ENCODE measurements at regions not wholly inside any gene's neighbourhood (a gene's known extent, or its start where the extent isn't known, plus 50 kb on each side); places are given as distances from the start of the nearest gene placed in this dataset.

DNA sequence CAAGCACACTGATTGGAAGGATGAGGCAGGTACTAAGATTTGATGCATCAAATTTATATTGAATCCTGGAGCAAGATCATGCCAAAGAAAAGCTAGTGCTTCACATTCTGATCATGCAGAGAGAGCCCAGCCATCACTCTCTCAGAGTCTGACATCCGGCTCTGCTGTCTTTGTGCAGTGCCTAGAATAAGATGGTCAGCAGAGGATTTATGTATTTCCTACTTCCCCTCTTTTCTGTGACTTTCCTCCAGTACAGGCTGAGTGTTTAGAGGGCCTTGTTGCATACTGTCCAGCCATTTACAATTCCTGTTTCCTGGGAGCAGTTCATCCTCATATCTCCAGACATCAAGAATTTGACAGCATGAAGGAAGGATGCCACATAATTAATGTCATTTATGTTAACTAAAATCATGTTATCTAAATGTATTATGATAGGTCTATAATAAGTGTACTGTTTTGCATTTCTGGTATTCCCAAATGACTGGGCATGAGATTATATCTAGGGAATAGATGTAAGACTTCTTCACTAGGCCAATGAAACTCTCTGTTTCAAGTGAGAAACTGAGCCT, 167.6 kb downstream of the EPM2A start:
- no peaks in the 10 kb centered on the region for H3K36me3 ChIP-seq (ENCODE audit: control insufficient read depth in 2 of 4, insufficient read depth in 4 of 4, low read length in 3 of 4)
- H2AFZ ChIP-seq (ENCODE audit: low read length), result no peak overlapping the region
- no peaks in the 10 kb centered on the region for H3K79me2 ChIP-seq (ENCODE audit: control insufficient read depth in 1 of 2, insufficient read depth in 2 of 2, low read length in 2 of 2)
- no peak overlapping the region for H4K8ac ChIP-seq (ENCODE audit: extremely low read depth, insufficient read depth, low read length)
- no peak overlapping the region for H2BK15ac ChIP-seq (ENCODE audit: low read length)
- H3K23me2 ChIP-seq (ENCODE audit: low read depth, low read length), result no peaks in the 10 kb centered on the region
- no peak overlapping the region for H3K9ac ChIP-seq (replicated peaks in 1 of 4; ENCODE audit: extremely low read depth in 1 of 4, low read depth in 3 of 4, low read length in 3 of 4)
- H3K18ac ChIP-seq (ENCODE audit: extremely low read depth, low read length), result no peak overlapping the region
- no peaks in the 10 kb centered on the region for H3K79me1 ChIP-seq (ENCODE audit: low read depth, low read length)
- no peak overlapping the region for H4K5ac ChIP-seq (ENCODE audit: insufficient read length, low read depth, low read length)
- H4K91ac ChIP-seq (replicated peaks; ENCODE audit: insufficient read length, low read length), result no peak overlapping the region
- TF ChIP-seq, protein P1, sequence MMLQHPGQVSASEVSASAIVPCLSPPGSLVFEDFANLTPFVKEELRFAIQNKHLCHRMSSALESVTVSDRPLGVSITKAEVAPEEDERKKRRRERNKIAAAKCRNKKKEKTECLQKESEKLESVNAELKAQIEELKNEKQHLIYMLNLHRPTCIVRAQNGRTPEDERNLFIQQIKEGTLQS (IDR thresholded peaks at IDR 0.05; ENCODE audit: insufficient read depth, low read depth, low read length), result no peak
- no peak for TF ChIP-seq SIX5 (IDR thresholded peaks at IDR 0.05; ENCODE audit: low read depth, low read length)
- FAIRE-seq, result no peak
- no peak overlapping the region for H3K56ac ChIP-seq (replicated peaks; ENCODE audit: insufficient read length, low read depth, low read length)
- H2BK120ac ChIP-seq (replicated peaks; ENCODE audit: low read depth, low read length), result no peak overlapping the region
- ChIA-PET CTCF (ENCODE audit: partially characterized antibody) (no interaction called here), POLR2A (ENCODE audit: partially characterized antibody) (no interaction called here)
- no peak overlapping the region for H3K4me2 ChIP-seq (ENCODE audit: insufficient read depth in 1 of 2, low read depth in 2 of 2, low read length in 2 of 2)
- no peak overlapping the region for H3K27ac ChIP-seq (ENCODE audit: low read depth, low read length)
- DNase-seq (ENCODE audit: low read depth in 1 of 2, low spot score in 2 of 2), result no peak
- no peaks in the 10 kb centered on the region for H3K4me1 ChIP-seq (replicated peaks in 1 of 4; ENCODE audit: control insufficient read depth in 3 of 4, insufficient read depth in 4 of 4, low read length in 3 of 4)
- WGBS, 2 experiments (ENCODE audit: extremely low coverage in 1 of 2, insufficient coverage in 1 of 2, insufficient read length in 1 of 2, insufficient replicate concordance in 2 of 2, low coverage in 1 of 2, low lambda C conversion rate in 2 of 2, missing lambda C conversion rate in 1 of 2), result 90% methylated on average over 1 of the region's 1 CpG; no CpG with 5 or more reads in 1 of the 2 experiments
- H4K20me1 ChIP-seq (replicated peaks in 1 of 2; ENCODE audit: control insufficient read depth in 1 of 2, insufficient read depth in 2 of 2, low read length in 2 of 2), result no peaks in the 10 kb centered on the region
- no peak overlapping the region for H2AK5ac ChIP-seq (ENCODE audit: low read depth, low read length)
- no peak overlapping the region for H2BK12ac ChIP-seq (ENCODE audit: low read depth, low read length)
- no peak overlapping the region for H3K4ac ChIP-seq (replicated peaks; ENCODE audit: insufficient read length, low read depth, low read length)
- H3K27me3 ChIP-seq (replicated peaks in 1 of 4; ENCODE audit: control insufficient read depth in 3 of 4, extremely low read depth in 1 of 4, insufficient read depth in 3 of 4, low read length in 3 of 4), result no peaks in the 10 kb centered on the region
- H3K14ac ChIP-seq (ENCODE audit: insufficient read length), result no peak overlapping the region
- H3K4me3 ChIP-seq (ENCODE audit: extremely low read depth in 1 of 4, insufficient read depth in 2 of 4, low read depth in 3 of 4, low read length in 4 of 4), result no peak overlapping the region
- no peak overlapping the region for H3K23ac ChIP-seq (ENCODE audit: insufficient read length)
- no peaks in the 10 kb centered on the region for H3K9me3 ChIP-seq (ENCODE audit: insufficient read depth in 2 of 2, low read depth in 1 of 2, low read length in 1 of 2)
- H2BK5ac ChIP-seq (ENCODE audit: low read depth, low read length), result no peak overlapping the region
- H2BK20ac ChIP-seq (ENCODE audit: low read length), result no peak overlapping the region

All from H1 (cell line).